NAMALWA (cell line): ENCODE measurements at regions not wholly inside any gene's neighbourhood (a gene's known extent, or its start where the extent isn't known, plus 50 kb on each side); places are given as distances from the start of the nearest gene placed in this dataset.

ENCODE experiments used
- DNase-seq: peaks from one replicate; pipeline ENCODE4 v3.0.0-alpha.2; 2015; ENCODE audit warnings: low spot score

GRCh38 chr6:113607821-113608545 lies 249.2 kb upstream of the MARCKS start:
- DNase-seq, result no peak

GRCh38 chr6:113610377-113610988 lies 246.7 kb upstream of the MARCKS start:
- DNase-seq, result no peak

DNA sequence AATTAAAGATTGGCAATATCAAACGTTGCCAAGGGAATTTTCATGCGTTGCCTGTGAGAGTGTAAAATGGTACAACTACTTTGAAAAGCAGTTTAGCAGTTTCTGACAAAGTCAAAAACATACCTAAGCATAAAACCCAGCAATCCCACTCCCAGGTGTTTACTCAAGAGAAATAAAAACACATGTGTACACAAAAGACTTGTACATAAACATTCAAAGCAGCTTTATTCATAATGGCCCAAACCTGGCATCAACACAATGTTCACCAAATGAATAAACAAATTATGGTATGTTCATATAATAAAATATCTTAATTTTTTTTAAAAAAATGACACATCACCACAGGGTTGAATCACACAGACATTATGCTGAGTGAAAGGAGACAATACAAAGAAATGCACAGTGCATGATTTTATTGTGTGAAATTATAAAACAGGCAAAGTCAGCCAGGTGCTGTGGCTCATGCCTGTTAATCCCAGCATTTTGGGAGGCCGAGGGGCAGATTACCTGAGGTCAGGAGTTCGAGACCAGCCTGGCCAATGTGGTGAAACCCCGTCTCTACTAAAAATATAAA lies 240.4 kb upstream of the MARCKS start:
- no peak for DNase-seq

DNA sequence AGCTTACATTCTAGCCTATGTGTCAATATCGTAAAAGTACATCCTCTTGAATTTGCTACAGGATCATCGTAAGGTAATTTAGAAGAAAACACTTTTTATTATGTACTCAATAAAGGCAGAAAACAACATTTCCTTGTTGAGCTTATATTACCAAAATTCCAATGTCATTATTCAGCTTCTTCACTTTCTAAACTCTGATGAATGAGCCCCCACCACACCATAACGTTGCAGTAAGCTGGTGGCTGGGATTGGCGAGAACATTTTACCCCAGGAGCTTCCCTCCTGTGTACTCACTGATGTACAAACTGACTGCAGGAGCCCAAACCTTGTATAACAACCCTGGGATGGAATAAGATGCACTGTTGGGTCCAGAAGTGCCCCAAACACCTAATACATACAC lies 238.1 kb upstream of the MARCKS start:
- DNase-seq, result no peak

DNA sequence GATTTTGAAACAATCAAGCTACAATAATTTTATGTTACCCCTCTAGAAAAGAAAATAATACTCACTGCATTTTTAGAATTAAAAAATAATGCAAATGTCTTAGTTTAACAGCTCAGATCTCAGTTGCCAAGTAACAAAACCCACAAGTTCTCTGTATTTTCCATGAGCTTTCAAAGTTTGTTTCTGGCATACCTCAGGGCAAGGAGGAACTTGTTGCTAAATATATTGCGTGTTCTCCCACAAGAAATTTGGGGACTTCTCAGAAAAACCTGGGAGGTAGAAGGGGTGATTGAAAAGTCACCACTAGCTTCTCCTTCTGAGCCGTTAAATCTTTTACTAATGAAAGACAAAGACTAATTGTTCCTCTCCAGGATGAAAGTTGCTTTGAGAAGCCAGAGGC lies 236.8 kb upstream of the MARCKS start:
- DNase-seq, result no peak

- DNase-seq, result no peak
Observed at GRCh38 chr6:113622254-113622653, 234.9 kb upstream of the MARCKS start.

- DNase-seq, result no peak
Observed at GRCh38 chr6:113623129-113623528, 234.0 kb upstream of the MARCKS start.

GRCh38 chr6:113625850-113626249 lies 231.3 kb upstream of the MARCKS start:
- DNase-seq, result no peak

DNA sequence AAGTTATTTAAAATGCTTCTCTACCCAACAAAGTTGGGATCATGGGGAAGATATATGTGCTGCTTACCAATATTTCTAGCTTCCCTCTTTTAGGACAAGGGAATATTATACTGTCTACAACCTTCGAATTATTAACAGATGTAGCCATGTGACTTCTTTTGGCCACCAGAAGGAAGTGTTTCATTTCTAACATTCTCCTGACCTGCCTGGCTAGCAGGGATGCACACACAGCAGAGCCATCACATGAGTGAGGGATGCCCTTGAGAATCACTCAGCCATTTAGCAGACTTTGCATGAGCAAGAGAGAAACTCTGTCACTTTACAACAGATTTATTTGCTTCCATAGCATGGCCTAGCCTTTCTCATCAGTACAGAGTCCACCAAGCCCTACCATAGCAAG lies 230.7 kb upstream of the MARCKS start:
- DNase-seq, result no peak

- no peak for DNase-seq
Observed at GRCh38 chr6:113627480-113627879, 229.7 kb upstream of the MARCKS start.

DNA sequence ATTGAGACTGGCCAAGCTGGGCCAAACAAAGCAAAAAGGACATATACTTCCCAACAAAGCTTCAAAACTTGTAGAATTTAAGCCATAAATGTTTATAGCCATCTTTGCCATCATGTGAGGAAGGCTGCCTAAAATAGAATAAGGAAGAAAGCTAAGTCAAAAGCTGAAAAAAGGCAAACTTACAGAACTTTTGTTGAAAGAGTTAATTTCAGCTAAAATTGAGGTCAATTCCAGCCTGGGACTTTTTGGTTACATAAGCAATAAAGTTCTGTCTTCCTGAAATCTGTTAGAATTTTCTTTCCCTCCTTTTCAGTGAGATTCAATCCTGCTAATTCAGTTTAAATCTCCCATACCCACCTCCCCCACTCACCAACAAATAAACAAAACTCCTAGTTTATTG lies 227.9 kb upstream of the MARCKS start:
- no peak for DNase-seq

DNA sequence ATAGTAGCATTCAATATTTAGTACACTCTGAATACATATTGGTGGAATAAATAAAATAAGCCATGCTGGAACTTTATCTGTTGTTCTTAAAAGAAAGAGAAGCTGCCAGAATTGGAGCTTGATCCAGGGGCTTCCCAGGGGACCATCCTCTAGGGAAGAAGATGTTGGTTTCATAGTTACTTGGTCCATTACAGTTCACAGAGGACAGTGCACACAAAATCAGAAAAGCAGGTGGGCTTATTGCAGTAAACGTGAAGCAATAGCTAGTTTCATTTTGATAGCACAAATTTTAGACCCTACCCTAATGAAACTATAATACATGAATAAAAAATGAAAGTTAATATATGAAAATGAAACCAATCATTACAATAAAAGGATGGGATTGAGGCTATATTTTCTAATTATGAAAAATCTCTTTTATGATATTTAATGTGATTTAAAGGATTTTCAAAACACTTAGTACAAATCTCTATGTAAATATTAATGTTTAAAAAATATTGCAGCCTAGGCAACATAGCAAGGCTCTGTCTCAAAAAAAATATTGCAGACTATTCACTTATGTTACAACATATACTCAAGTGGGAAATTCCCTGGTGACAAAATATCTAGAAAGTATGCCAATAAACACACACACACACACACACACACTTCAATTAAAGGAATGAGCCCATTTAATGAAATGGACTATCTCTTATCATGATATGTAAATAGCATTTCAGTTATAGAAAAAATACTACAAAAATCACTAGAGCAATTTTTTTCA lies 227.0 kb upstream of the MARCKS start:
- peak; percentile 39 for DNase-seq

- DNase-seq, result peak; percentile 87
Observed at GRCh38 chr6:113630738-113631535, 226.2 kb upstream of the MARCKS start.

- no peak for DNase-seq
Observed at GRCh38 chr6:113631666-113632065, 225.5 kb upstream of the MARCKS start.

GRCh38 chr6:113632220-113632864 lies 224.8 kb upstream of the MARCKS start:
- peak; percentile 57 for DNase-seq

DNA sequence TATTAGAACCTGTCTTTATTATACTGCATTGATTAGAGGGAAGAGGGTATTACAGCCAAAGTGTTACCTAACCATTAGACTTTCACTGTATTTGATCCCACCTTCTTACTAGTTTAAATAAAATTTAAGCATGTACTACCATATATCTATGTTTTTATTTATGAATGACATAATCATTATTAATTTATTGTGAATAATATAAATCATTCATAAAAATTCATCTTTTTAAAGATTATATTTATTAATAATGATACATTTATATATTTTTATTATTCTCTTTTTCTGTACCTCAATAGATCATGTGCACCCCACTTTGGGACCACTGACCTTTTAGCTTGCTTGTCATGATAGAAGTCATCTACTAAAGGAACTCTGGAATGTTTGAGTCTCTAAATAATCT lies 223.5 kb upstream of the MARCKS start:
- DNase-seq, result no peak

DNA sequence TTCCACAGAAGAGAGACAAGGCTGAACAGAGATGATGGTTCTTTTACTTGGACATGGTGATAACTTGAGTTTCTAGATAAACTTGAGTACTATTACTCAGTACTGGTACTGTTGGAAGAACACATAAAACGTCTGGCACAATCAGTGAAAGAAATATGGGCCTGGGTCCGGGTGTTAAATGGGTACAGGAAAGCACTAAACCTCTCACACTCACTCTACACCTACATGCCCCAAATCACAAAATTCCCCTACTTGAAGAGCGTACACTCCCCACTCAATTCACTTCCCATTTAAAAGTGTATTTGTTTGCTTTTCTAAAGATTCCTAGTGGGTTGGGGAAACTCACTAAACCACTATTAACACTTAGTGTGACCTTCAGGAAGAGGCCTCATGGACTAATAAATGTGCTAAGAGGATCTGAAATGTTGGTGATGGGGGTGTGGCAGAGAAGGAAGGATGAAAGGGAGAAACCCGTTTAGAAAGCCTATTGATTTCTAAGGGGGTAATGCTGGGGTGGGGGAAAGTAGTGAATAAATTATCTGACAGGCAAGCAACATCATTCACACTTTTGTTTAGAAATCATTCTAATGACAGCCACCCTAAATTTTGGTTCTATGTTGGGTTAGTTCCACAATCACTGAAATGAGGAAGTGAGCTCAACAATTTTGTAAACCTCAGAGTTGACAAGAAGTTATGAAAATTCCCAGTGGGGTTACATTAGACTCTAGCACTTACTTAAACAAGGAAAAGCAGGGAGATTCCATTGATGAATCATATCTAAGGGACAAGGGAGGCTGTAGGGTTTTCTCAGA lies 222.6 kb upstream of the MARCKS start:
- DNase-seq, result peak; percentile 51

DNA sequence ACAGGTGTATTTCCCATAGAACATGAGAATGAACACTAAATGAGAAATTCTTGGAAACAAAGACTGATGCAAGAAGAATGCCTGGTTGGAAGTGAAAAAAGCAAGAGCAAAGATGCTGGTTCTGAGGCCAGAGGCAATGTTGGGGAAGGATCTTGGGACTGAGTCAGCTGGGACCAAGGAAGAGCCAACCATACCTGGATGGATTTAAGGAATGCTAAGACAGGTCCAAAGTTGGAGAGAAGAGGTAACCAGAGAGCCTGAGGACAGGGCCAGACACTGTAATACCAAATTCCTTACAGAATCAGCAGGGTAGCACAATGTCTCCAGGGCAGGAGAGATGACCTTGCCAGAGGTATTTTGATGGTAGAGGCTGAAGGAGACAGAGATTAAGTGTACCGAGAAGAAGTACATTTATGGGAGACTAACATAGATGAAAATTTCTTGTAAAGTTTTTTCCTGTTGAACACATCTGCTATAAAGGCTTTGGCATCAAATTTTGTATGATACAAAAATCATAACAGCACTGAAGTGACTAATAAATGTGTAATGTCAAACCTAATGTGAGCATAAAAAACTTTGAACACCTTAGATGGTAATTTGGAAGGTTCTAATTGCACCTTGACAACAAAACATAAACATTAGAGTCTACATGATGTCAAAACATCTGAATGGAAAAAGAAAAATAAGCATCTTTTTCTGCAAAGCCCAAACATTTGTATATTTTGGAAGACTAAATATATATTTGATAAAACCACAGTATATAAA lies 221.7 kb upstream of the MARCKS start:
- DNase-seq, result no peak

- DNase-seq, result no peak
Observed at GRCh38 chr6:113636357-113636824, 220.8 kb upstream of the MARCKS start.

DNA sequence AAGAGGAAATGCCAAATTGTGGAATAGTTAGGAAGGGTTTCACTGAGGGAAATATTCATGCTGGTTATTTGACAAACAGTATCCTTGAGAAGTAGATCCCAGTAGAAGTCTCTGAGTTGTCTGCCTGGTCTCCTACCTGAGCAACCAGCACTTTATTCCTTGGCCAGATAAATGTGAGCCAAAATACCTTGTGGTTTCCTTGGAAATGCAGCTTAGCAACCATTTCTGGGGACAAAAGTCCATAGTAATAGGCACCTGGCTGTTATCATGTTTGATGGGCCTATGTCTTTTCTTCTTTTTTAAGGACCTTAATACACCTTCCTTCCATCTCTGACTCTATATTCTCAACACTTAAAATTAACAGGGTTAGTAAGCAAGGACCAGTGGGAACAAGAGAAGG lies 217.1 kb upstream of the MARCKS start:
- no peak for DNase-seq
